ENCODE measurements at regions not wholly inside any gene's neighbourhood (a gene's known extent, or its start where the extent isn't known, plus 50 kb on each side); places are given as distances from the start of the nearest gene placed in this dataset.
"Not testable (repeated sequence)": the region's sequence is repeated elsewhere in the genome, so short reads cannot be mapped to it uniquely, and the experiment has no call there.

DNA sequence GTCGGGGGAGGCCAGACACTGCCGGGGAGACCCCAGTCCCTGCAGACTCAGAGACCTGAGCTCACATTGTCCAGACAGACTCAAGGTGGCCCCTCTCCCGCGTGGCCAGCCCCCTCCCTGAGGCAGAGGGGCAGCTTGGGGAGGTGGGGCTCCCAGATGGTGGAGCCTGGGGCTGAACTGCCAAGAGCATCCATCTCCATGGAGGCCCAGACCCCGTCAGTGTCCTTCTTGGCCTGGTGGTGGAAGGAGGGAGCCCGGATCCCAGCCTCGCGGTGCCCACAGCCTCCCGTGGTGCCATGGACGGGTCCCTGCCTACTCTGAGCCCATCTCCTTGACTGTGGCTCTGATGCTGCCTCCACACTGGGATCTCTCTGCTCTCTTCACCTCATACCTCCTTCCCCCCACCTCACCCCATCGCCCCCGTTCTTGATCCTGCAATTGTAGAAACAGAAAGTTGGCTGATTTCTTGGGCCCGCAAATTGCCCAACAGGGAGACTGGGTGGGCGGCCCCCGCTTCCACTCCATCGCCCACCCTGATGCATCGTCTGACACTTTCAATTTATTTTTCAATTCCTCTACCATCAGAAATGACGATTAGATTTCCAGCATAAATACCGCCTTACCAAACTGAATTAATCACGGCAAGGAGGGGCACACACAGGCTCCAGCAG, 348.9 kb downstream of the MATN1 start:
- DNase-seq: no peak

DNA sequence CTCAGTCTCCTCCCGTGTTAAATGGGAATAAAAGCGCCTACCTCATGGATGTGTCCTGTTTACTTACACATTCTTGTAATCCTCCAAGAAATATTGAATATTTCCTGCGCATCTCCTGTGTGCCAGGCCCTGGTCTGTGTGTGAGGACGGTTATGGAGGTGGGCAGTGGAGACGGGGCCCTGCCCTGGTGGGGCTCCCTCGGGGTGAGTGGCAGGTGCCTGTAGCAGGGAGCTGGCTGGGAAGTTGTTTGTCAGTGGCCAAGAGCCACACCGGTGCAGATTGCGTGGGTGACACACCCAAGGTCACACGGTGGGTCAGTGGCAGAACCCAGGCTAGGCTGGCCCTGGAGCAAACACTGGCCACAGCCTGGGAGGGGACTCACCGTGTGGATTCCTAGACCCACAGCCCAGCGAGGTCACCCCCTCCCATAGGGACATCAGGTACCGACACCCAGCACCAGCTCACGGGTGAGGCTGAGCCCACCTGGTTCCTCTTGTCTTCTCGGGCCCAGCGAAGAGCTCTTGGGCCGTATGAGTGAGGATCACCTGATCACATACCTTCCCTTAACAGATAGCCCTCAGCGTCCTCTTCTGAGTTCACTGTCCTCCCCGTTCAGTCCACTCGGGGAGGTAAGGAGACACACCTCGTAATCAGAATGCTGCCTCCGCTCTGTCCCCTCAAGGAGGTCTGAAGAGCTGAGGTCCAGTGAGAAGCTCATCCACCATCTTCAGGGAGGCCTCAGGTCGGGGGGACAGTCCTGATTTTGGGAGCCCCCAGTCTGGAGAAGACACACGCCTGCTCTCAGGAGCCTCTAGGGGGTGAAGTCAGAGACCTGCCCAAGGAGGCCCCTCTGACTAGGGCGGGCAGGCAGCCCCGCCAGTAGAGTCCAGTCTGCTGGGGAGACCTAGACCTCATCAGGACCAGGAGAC, 349.6 kb downstream of the MATN1 start:
- no peak for DNase-seq

DNA sequence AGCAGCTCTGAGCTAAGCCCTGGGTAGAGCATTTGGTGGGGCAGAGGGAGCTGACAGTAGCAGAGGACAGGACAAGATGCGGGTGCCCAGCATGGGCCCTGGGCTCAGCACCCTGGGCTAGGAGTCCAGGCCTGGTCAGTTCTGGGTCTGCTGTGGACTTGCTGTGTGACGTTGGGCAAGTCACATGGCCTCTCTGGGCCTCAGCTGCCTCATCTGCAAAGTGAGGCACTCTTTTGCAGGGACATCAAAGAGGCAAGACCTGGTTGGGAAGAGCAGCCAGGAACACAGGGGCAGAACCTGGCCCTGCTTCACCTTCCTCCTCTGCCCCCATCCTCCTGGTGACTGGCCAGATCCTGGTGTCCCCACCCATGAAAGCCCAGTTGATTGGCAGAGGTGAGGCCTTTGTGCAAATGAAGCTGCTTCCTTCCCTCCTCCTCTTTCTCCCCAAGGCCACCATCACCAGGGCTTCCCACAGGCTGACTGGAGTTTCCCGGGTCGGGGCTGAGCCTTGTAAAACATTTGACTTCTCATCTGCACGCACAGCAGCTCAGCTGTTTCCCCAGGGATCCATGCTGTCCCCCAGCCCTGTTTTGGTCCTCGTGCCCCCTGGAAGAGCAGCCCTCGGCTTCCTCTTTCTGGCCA, 350.5 kb downstream of the MATN1 start:
- DNase-seq: no peak

DNA sequence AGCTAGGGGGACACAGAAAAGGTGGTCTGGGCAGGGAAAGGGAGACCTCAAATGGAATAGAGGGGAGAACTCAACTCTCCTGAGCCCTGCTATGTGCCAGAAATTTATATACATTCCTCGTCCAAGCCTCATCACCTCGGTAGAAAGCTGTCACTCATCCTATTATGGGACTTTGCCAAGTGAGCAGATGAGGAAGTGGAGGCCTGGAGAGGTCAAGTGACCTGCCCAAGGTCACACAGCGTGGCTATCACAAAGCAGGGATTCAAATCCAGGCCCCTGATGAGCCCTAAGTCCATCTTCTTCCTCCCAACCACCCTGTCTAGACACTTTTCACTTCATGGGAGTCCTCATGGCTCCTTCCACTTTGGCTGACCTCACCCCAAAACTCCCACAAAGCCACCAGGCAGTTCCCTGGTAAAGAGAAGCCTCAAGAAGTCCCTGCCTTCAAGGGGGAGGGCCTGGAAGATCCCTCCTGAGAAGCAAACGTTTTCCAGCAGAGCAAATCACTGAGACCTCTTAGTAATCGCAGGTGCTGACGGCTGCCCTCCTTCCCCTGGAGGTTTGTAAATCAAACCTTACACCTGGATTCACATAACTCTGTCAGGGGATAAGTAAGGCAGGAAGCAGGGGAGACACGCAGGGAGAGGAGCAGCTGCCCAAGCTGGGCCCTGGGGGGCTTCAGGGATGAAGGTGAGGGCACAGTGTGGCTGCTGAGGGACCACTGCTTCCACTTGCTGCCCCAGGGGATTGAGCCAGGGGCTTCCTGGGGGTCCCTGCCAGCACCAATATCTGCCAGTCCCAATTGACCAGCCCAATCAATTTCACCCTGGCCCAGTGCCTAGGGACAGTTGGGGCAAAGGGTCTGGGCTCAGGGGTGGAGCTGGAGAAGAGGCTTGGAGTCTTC, 351.2 kb downstream of the MATN1 start:
- DNase-seq: no peak

DNA sequence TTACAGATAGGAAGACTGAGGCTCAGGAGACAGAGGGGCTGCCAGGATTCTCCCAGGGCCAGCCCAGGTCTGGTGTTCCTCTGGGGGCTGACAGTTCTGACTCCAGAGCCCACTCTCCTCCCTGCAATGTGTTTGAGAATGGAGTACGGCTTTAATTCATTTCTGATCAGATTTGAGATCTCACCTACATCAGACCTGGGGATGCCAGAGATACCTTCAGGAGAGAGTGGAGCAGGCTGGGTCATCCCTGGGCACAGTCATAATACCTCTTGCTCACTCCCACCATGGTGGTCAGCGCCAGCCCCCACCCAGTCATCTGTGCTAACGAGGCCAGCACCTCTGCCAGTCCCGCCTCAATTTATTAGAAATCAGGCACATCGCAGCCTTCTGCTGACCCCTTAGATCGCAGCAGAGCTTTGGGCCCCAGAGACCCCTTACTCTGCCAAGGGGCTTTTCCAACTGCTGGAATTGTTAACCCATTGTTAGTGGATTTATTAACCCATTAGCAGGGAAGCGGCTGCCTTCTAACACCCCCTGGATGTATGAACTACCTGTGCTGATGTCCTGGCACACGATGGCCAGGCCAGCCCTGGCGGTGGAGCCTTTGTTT, 352.1 kb downstream of the MATN1 start:
- DNase-seq: no peak

DNA sequence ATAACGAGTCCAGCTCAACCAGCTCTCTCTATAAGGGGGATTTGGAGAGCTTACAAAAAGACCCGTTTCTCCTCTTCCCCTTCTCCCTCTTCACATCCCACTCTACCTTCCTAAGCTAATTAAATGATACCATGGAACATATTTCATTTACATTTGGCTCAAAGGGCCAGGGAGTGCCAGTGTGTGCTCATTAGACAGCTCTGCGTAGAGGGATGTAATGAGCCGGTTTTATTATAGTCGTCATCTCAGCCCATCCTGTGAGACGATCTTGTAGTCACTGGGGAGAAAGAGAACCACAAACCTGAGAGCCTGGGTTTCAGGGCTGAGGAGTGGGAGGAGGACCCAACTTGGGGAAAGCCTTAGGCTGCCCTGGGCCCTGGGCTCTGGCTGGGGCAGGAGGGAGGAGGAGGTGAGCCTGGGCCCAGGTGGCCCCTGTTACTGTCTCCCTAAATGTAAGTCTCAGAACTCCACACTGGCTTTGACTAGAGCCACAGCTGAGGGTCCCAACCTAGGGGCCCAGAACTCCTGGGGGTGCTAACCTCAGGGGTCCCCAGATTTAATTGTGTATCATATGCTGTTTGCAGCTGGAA, 354.6 kb downstream of the MATN1 start:
- DNase-seq: no peak

DNA sequence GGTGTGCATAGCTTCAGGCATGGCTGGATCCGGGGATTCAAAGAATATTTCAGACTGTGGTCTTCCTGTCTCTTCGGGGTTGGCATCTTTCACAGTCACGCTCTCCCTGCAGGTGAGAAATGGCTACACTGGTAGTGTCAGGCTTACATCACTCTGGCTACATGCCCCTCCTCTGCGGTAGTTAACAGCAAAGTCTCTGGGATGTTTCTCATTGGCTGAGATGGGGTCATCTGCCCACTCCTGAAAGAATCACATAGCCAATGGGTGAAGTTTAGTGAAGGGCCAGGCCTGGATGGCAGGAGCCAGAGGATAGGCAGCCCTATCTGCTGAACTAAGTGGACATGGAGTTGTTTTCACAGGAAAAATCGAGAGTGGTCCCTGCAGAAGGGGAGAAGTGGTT, 356.5 kb downstream of the MATN1 start:
- DNase-seq: no peak

DNA sequence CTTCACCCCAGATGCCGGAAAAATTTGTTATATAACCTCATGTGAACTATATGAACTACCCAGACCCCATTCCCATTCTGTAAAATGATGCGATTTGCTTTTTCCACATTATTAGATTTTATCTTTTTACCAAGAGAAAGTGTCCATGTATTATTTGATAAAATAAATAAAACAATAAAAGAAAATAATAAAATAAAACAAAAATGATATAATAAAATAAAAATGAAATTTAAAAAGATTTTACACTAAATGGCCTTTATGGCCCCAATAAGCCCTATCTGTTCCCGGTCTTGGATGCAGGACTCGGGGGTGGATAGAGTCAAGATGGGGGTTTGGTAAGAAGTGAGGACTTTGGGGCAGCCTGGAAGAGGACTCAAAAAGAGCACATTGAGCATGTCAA, 357.2 kb downstream of the MATN1 start:
- DNase-seq: no peak

DNA sequence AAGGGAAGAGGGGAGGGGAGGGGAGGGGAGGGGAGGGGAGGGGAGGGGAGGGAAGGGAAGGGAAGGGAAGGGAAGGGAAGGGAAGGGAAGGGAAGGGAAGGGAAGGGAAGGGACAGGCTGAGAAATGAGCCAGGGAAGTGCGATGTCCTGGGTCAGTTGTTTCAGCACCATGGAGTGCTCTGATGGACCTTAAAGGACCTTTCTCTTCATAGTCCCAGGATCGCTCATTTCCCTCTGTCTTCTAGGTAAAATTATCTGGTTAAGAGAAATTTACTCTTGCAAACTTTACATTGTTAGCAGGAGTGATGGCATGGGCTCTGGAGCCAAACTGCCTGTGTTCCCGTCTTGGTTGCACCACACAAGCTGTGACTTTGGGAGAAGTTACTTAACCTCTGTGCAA, 357.8 kb downstream of the MATN1 start:
- no peak for DNase-seq

DNA sequence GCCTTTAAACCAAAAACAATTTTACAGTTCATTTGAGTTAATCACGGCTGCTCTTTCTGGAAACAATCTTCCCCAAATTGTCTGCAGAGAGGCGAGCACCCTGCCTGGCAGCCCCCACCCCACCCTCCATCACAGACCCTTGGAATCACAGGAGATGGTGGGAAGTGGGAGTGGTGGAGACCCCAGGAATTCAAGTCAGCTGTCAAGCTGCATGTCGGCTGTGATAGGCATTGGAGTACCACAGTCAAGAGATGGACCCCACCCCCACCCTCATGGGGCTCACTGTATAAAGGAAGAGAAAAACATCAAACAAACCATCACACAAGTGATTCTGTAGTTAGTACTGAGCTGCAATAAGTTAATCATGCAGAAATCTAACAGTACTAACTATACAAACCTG, 360.4 kb downstream of the MATN1 start:
- DNase-seq: no peak

DNA sequence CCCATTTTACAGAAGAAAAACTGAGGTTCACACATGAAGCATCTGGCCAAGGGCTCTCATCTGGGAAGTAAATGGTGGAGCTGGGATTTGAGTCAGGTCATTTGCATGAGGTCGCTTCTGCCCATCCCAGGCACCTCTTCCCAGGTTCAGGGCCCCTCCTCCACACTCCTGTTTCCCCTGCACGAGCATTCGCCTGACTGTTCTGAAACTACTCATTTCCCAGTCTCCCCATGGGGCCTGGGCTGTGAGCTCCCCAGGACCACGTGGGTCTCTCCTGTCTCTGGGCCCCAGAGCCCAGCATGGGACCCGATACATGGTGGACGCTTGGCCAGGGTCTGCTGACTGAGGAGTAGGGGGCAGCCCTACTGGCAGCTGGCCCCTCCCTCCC, 360.8 kb downstream of the MATN1 start:
- DNase-seq: no peak

DNA sequence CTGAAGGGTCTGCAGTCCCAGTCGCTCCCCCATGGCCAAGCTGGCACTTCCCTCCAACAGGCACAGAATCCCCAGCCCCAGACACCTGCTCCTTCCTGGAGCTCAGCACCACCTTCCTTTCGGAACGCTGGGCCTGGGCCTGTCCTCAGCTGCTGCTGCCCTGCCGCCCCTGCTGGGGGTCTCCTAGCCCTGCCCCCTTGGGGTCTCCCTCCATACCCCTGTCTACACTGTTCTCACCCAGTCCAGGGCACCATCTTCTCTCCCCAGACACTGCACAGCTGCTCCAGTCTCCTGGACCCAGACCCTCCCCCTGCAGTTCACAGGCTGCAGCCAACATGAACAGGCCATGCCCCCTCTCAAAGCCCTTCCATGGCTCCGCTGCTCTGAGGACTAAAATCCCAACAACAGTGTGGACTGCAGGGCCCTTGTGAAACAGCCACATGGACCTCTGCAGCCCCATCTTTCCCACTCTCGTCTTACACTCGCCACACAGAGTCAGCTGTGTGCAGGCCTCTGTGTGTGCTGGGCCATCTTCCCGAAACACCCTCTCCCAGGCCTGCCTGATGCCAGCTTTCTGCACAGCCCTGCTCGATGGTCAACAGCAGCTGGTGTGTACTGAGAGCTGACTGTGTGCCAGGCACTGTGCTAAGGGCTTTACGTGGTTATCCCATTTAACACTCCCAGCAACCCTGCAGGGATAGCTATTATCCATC, 361.3 kb downstream of the MATN1 start:
- not testable (repeated sequence) for DNase-seq

DNA sequence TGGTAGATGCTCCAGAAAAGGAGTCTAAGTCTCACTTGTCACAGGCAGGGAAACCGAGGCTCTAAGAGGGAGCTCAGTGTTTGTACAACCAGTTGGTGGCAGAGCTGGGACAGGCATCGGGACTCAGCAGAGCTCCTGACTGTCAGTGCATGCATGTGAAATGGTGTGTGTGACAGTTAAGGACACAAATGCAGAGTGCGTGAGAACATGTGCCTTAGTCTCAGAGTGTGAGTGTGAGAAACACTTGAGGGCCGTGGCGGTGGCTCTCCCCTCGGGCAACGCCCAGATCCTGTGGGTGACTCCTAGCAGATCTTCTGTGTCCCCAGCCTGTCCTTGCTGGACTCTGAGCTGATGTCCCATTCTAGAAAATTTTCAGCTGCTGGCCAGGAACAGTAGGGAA, 362.6 kb downstream of the MATN1 start:
- no peak for DNase-seq

DNA sequence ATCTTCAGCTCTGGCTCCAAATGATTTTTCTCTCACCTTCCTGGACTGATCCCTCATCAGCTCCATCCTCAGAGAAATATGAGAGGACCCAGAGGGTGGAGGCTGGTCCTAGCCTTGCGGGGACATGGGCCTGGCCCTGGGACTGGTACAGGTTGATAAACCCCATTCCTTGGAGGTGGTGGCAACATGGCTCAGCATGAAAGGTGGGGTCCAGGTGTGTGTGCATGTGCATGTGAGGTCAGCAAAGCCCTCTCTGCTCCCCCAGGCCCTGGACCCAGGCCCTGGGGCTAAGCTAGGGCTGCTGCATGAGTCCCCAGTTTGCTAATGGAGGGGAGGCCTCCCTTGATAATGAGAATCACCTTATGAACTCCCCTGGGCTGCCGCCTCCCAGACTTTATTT, 363.1 kb downstream of the MATN1 start:
- DNase-seq: no peak

DNA sequence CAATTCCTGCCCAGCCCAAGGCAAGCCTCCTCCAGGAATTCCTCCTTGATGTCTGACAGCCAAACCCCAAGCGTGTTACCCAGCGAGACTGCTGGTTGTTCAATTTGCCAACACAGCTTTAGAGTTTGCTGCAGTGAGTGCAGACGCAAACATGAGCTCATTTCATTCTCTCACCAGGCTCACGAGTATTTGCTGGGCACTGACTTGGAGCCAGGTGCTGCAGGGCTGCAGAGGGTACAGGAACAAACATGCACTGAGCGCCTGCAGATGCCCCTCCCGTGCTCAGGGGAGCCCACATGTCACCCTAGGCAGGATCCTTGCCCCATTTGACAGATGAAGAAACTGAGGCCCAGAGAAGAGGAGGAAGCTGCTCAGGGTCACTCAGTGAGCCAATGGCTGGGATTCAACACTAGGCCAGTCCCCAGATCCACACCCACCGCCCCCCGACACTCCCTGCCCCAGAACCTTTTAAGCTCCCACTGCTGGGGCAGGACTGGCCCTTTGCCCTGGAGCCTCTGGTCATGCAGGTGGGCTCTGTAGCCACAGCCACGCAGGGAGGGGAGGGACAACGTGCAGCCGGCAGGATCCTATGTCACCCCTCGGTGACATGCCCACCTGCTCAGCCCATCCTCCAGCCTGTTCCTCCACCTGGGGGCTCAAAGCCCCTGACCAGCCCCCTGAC, 363.7 kb downstream of the MATN1 start:
- no peak for DNase-seq

DNA sequence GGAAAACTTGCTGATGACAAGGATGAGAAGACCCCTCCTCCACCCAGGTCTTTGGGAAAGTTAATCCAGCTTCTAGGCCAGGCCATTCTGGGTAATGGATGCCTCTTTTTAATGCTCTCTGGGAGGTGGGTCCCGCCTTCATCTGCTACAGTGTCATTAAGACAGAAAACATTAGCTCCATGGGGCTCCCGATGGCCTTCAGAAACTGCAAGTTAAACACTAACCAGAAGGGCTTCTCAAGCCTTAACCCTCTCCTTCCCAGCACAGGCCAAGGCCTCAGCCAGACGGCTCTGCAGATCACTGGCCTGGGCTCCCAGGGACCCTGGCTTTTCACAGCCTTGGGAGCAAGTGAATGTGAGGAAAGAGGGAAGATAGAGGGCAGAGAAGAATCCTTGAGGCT, 364.9 kb downstream of the MATN1 start:
- no peak for DNase-seq

DNA sequence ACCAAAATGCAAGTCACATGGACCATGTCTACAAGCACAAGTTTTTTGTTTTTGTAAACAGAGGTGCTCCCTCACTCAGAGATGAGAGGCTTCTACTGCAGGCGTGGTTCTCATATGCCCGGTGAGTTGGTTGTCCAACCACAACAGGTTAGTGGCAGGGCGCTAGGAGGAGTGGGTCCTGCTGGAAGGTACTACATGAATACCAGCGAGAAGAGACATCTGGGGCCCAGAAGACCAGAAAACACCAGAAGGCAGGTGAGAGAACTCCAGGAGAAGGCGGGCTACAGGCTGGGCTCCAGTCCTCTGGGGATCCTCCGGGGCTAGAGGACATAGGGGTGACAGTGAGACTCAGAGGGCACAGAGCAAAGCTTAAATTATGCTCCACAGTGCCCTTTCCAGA, 366.5 kb downstream of the MATN1 start:
- DNase-seq: no peak

DNA sequence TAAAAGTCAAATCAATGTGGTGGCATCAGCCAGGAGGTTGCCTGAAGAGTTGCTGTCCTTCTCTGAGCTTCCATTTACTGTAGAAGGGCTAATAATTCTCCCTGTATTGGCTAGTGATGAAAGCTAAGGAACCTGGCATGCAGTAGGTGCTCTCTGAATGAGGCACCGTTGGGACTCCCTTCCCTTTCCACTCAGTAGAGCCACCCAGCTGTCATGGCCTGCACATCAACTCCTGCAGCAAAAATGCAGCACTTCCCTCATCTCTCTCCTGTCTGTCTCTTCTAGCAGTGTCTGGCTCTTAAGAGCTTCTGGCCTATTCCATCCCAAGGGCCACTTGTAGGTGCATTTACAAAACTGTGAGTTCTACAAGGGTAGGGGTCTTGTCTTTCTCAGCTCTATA, 369.0 kb downstream of the MATN1 start:
- DNase-seq: no peak

DNA sequence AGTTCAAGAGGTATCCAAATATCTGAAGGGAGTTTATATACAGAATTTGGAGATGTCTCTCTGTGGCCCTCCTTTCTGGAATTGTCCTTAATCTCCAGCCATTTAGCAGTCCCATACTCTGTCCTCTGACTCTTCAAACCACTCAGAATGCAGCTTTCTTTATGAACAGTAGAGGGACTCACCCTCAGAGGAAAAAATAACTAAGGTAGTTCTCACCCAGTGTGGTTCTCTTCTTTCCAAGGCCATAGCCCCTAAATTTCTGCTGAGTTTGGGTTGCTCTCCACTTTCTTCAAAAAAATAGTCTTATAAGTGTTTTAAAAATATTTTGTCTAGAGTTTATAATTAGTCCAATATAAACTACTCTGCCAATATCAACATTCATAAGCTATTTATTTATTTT, 369.7 kb downstream of the MATN1 start:
- DNase-seq: no peak

DNA sequence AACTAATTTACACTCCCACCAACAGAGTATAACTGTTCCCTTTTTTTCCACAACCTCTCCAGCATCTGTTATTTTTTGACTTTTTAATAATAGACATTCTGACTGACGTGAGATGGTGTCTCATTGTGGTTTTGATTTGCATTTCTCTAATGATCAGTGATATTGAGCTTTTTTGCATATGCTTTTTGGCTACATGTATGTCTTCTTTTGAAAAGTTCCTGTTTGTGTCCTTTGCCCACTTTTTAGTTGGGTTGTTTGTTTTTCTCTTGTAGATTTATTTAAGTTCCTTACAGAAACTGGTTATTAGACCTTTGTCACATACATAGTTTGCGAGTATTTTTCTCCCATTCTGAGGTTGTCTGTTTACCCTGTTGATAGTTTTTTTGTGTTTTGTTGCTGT, 375.2 kb downstream of the MATN1 start:
- no peak for DNase-seq

Data from bone marrow (tissue), 2 donors.